ENCODE measurements at regions not wholly inside any gene's neighbourhood (a gene's known extent, or its start where the extent isn't known, plus 50 kb on each side); places are given as distances from the start of the nearest gene placed in this dataset.

DNA sequence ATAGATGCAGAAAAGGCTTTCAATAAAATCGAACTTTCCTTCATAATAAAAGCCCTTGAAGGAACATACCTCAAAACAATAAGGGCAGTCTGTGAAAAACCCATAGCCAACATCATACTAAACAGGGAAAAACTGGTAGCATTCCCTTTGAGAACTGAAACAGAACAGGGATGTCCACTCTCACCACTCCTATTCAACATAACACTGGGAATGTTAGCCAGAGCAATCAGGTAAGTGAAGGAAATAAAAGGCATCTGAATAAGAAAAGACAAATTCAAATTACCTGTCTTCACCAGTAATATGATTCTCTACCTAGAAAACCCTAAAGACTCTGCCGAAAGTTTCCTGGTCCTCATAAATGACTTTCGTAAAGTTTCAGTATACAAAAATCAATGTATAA lies 861.0 kb upstream of the VRK2 start:
- H3K4me3 ChIP-seq = no peak overlapping the region
- no peaks in the 10 kb centered on the region for H3K9me3 ChIP-seq (ENCODE audit: low read depth)
- H3K9me2 ChIP-seq (replicated peaks; ENCODE audit: insufficient read depth) = no peaks in the 10 kb centered on the region
- H3K4me2 ChIP-seq = no peak overlapping the region
- TF ChIP-seq EZH2 (IDR thresholded peaks at IDR 0.05; ENCODE audit: borderline replicate concordance) = no peak
- no peak for TF ChIP-seq EZH2phosphoT487 (IDR thresholded peaks at IDR 0.05; ENCODE audit: low read depth, severe bottlenecking, unreplicated experiment)
- TF ChIP-seq, protein P1, sequence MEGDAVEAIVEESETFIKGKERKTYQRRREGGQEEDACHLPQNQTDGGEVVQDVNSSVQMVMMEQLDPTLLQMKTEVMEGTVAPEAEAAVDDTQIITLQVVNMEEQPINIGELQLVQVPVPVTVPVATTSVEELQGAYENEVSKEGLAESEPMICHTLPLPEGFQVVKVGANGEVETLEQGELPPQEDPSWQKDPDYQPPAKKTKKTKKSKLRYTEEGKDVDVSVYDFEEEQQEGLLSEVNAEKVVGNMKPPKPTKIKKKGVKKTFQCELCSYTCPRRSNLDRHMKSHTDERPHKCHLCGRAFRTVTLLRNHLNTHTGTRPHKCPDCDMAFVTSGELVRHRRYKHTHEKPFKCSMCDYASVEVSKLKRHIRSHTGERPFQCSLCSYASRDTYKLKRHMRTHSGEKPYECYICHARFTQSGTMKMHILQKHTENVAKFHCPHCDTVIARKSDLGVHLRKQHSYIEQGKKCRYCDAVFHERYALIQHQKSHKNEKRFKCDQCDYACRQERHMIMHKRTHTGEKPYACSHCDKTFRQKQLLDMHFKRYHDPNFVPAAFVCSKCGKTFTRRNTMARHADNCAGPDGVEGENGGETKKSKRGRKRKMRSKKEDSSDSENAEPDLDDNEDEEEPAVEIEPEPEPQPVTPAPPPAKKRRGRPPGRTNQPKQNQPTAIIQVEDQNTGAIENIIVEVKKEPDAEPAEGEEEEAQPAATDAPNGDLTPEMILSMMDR (IDR thresholded peaks at IDR 0.05; ENCODE audit: poor library complexity) = no peak
- no peak overlapping the region for H3K27ac ChIP-seq
- no peaks in the 10 kb centered on the region for H4K20me1 ChIP-seq (ENCODE audit: insufficient read depth, poor library complexity, severe bottlenecking)
- DNase-seq (ENCODE audit: low spot score) = no peak
- H3K27me3 ChIP-seq = no peaks in the 10 kb centered on the region
- H2AFZ ChIP-seq = no peak overlapping the region
- no peaks in the 10 kb centered on the region for H3K36me3 ChIP-seq (replicated peaks; ENCODE audit: insufficient read depth, low read depth)
- WGBS (ENCODE audit: low lambda C conversion rate, missing lambda C conversion rate) = 88% methylated on average over 3 of the region's 3 CpGs
- no peaks in the 10 kb centered on the region for H3K79me2 ChIP-seq
- no peaks in the 10 kb centered on the region for H3K4me1 ChIP-seq (ENCODE audit: insufficient read depth)

DNA sequence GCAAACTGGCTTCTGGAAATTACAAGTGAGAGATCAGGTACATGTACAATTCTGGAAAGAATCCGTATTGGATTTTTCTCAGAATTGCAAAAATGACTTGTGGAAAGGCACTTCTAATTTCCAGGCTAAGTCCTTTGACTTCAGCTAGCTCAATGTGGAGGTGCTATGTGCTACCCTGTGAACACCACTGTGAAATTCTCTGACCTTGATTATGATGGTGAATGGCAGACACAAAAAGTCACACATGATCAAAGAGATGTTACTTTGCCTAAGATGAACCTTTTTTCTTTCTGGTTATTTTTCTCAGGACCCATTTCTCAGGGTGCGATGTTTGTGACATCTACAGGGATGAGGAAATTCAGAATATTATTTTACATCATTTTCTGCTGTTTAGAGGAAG lies 856.6 kb upstream of the VRK2 start:
- Histone ChIP-seq H2AFZ (no peak overlapping the region), H4K20me1 (ENCODE audit: insufficient read depth, poor library complexity, severe bottlenecking) (no peaks in the 10 kb centered on the region), H3K9me3 (ENCODE audit: low read depth) (no peaks in the 10 kb centered on the region), H3K4me1 (ENCODE audit: insufficient read depth) (no peaks in the 10 kb centered on the region), H3K9me2 (replicated peaks; ENCODE audit: insufficient read depth) (no peaks in the 10 kb centered on the region), H3K36me3 (replicated peaks; ENCODE audit: insufficient read depth, low read depth) (no peaks in the 10 kb centered on the region), H3K4me3 (no peak overlapping the region), H3K79me2 (no peaks in the 10 kb centered on the region), H3K27me3 (no peaks in the 10 kb centered on the region), H3K27ac (no peak overlapping the region), H3K4me2 (no peak overlapping the region)
- 92% methylated on average over 2 of the region's 2 CpGs for WGBS (ENCODE audit: low lambda C conversion rate, missing lambda C conversion rate)
- no peak for DNase-seq (ENCODE audit: low spot score)
- TF ChIP-seq, protein P1 (IDR thresholded peaks at IDR 0.05; ENCODE audit: poor library complexity) = no peak
- TF ChIP-seq EZH2phosphoT487 (IDR thresholded peaks at IDR 0.05; ENCODE audit: low read depth, severe bottlenecking, unreplicated experiment) (no peak), EZH2 (IDR thresholded peaks at IDR 0.05; ENCODE audit: borderline replicate concordance) (no peak)

DNA sequence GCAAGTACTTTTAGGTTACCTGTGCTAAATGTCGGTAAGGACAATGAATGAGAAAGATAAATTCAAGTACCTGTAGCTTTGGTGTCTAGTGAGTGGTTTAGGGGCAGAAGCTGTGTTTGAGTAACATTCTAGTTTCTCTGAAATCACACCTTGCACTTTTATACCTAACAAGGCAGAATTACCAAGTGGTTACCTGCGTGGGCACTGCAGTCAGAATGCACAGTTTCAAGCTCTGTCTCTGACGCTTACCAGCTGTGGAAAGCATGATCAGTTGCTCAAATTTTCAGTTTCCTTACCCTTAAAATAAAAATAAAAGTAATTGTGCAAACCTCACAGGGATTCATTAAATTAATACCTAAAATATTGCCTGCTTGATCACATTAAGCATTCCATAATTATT lies 846.9 kb upstream of the VRK2 start:
- Histone ChIP-seq H3K27ac (no peak overlapping the region), H3K9me2 (replicated peaks; ENCODE audit: insufficient read depth) (no peaks in the 10 kb centered on the region), H3K4me2 (no peak overlapping the region), H3K4me3 (no peak overlapping the region), H3K4me1 (ENCODE audit: insufficient read depth) (no peaks in the 10 kb centered on the region), H3K27me3 (no peaks in the 10 kb centered on the region), H4K20me1 (ENCODE audit: insufficient read depth, poor library complexity, severe bottlenecking) (no peaks in the 10 kb centered on the region), H3K36me3 (replicated peaks; ENCODE audit: insufficient read depth, low read depth) (no peaks in the 10 kb centered on the region), H3K79me2 (no peaks in the 10 kb centered on the region), H3K9me3 (ENCODE audit: low read depth) (no peaks in the 10 kb centered on the region), H2AFZ (no peak overlapping the region)
- TF ChIP-seq EZH2 (IDR thresholded peaks at IDR 0.05; ENCODE audit: borderline replicate concordance) = no peak
- TF ChIP-seq, protein P1 (IDR thresholded peaks at IDR 0.05; ENCODE audit: poor library complexity) = no peak
- no peak for TF ChIP-seq EZH2phosphoT487 (IDR thresholded peaks at IDR 0.05; ENCODE audit: low read depth, severe bottlenecking, unreplicated experiment)
- no peak for DNase-seq (ENCODE audit: low spot score)
- 83% methylated on average over 3 of the region's 3 CpGs for WGBS (ENCODE audit: low lambda C conversion rate, missing lambda C conversion rate)

DNA sequence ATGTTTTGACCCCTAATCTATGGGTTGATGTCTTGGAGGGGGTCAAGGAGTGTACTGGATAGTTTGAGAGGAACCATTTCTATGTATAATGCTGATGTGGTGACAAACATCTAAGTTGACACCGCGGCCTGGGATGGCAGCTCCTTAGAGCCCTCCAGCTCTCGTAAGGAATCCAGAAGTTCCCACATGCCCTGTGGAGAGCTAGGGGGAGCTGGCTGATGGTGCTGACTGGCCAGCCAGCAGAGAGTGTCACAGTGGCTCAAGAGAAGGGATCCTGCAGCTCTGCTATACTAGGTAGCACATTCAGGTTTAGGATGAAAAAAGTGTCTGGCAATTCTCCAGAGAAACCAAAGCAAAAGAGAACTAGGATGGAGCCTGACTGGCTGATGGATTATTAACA lies 842.2 kb upstream of the VRK2 start:
- no peaks in the 10 kb centered on the region for H3K36me3 ChIP-seq (replicated peaks; ENCODE audit: insufficient read depth, low read depth)
- H3K4me2 ChIP-seq = no peak overlapping the region
- TF ChIP-seq, protein P1 (IDR thresholded peaks at IDR 0.05; ENCODE audit: poor library complexity) = no peak
- TF ChIP-seq EZH2 (IDR thresholded peaks at IDR 0.05; ENCODE audit: borderline replicate concordance) (no peak), EZH2phosphoT487 (IDR thresholded peaks at IDR 0.05; ENCODE audit: low read depth, severe bottlenecking, unreplicated experiment) (no peak)
- no peaks in the 10 kb centered on the region for H3K4me1 ChIP-seq (ENCODE audit: insufficient read depth)
- DNase-seq (ENCODE audit: low spot score) = peak; percentile 8
- H3K9me2 ChIP-seq (replicated peaks; ENCODE audit: insufficient read depth) = no peaks in the 10 kb centered on the region
- H3K79me2 ChIP-seq = no peaks in the 10 kb centered on the region
- H3K27me3 ChIP-seq = no peaks in the 10 kb centered on the region
- no peaks in the 10 kb centered on the region for H3K9me3 ChIP-seq (ENCODE audit: low read depth)
- WGBS (ENCODE audit: low lambda C conversion rate, missing lambda C conversion rate) = 76% methylated on average over 3 of the region's 3 CpGs
- no peak overlapping the region for H3K4me3 ChIP-seq
- no peak overlapping the region for H2AFZ ChIP-seq
- H4K20me1 ChIP-seq (ENCODE audit: insufficient read depth, poor library complexity, severe bottlenecking) = no peaks in the 10 kb centered on the region
- H3K27ac ChIP-seq = no peak overlapping the region

Data from hepatocyte (in vitro differentiated cells).